ENCODE measurements at regions not wholly inside any gene's neighbourhood (a gene's known extent, or its start where the extent isn't known, plus 50 kb on each side); places are given as distances from the start of the nearest gene placed in this dataset.
"Not testable (repeated sequence)": the region's sequence is repeated elsewhere in the genome, so short reads cannot be mapped to it uniquely, and the experiment has no call there.

GRCh38 chr18:21972281-21972680, 197.1 kb upstream of the GATA6 start (continued):
- no peak for TF ChIP-seq ZFP36 (IDR thresholded peaks at IDR 0.05; ENCODE audit: borderline replicate concordance, partially characterized antibody)

- POLR2A ChIA-PET; DNase-seq (ENCODE audit: low read depth in 1 of 2, low spot score in 1 of 2); H3K27ac ChIP-seq; FAIRE-seq; H3K9me3 ChIP-seq; H3K4me3 ChIP-seq; H3K4me1 ChIP-seq; ATAC-seq; H3K4me2 ChIP-seq: not testable (repeated sequence)
- 83% methylated on average over 1 of the region's 1 CpG for WGBS (ENCODE audit: missing lambda C conversion rate)
- CTCF ChIA-PET: interaction anchor here (1.3 kb wide), 1 partner anchor 823 kb away, joined by 3 read pairs; no protein-coding TSS in a partner anchor
These were observed 193.4 kb upstream of the GATA6 start for GRCh38 chr18:21975954-21976353.

DNA sequence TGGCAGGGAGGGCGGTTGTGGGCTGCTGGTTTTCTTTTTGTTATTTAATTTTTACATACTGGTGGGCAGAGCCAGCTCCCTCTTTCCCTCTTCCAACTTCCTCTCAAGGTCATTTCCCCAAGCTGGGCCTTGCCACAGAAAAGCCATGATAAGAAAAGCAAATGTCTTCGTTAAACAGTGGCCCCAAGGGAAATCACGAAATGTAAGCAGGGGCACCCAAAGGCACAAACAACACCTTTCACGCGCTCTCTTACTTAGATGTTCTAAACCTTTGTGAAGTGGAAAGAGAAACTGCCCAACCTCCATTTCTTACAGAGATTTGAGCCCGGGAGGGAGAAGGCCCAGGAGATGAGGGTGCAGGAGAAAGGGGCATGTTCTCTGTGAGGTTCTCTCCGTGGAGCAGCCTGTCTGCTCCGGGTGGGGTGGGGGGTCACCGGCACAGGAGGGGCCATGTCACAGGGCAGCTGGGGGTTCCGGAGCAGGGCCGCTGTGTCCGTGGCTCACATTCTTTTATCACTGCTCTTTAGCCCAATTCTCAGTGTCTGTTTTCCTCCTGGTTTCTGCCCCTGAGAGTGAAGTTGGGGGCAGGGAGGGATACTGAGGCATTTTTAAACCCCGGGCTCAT, 190.7 kb upstream of the GATA6 start:
- ATAC-seq (no peak), FAIRE-seq (no peak), DNase-seq (ENCODE audit: low read depth in 1 of 2, low spot score in 1 of 2) (no peak)
- Histone ChIP-seq H3K4me3 (no peak overlapping the region), H3K9me3 (no peaks in the 10 kb centered on the region), H3K4me1 (no peaks in the 10 kb centered on the region), H3K4me2 (no peak overlapping the region), H3K27ac (no peak overlapping the region)
- 72% methylated on average over 13 of the region's 13 CpGs for WGBS (ENCODE audit: missing lambda C conversion rate)
- CTCF ChIA-PET: no interaction called here
- POLR2A ChIA-PET: no interaction called here
- no peak for TF ChIP-seq JUNB (IDR thresholded peaks at IDR 0.05)
- TF ChIP-seq, protein P1, sequence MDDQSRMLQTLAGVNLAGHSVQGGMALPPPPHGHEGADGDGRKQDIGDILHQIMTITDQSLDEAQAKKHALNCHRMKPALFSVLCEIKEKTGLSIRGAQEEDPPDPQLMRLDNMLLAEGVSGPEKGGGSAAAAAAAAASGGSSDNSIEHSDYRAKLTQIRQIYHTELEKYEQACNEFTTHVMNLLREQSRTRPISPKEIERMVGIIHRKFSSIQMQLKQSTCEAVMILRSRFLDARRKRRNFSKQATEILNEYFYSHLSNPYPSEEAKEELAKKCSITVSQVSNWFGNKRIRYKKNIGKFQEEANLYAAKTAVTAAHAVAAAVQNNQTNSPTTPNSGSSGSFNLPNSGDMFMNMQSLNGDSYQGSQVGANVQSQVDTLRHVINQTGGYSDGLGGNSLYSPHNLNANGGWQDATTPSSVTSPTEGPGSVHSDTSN (IDR thresholded peaks at IDR 0.05): no peak
- no peak for TF ChIP-seq ZC3H11A (IDR thresholded peaks at IDR 0.05)
- no peak for TF ChIP-seq NFE2L2 (conservative IDR thresholded peaks at IDR 0.05; ENCODE audit: low read length)
- TF ChIP-seq MYC (IDR thresholded peaks at IDR 0.05; ENCODE audit: borderline replicate concordance, low read length): no peak
- TF ChIP-seq, protein P2, sequence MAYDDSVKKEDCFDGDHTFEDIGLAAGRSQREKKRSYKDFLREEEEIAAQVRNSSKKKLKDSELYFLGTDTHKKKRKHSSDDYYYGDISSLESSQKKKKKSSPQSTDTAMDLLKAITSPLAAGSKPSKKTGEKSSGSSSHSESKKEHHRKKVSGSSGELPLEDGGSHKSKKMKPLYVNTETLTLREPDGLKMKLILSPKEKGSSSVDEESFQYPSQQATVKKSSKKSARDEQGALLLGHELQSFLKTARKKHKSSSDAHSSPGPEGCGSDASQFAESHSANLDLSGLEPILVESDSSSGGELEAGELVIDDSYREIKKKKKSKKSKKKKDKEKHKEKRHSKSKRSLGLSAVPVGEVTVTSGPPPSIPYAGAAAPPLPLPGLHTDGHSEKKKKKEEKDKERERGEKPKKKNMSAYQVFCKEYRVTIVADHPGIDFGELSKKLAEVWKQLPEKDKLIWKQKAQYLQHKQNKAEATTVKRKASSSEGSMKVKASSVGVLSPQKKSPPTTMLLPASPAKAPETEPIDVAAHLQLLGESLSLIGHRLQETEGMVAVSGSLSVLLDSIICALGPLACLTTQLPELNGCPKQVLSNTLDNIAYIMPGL (CRISPR knock-in tag; IDR thresholded peaks at IDR 0.05; ENCODE audit: borderline replicate concordance): no peak
- no peak for TF ChIP-seq PHF8 (IDR thresholded peaks at IDR 0.05; ENCODE audit: borderline replicate concordance, low read depth)
- no peak for TF ChIP-seq POLR2A (IDR thresholded peaks at IDR 0.05; ENCODE audit: low read length)
- TF ChIP-seq CBX8 (IDR thresholded peaks at IDR 0.05): no peak
- TF ChIP-seq POLR2AphosphoS2 (conservative IDR thresholded peaks at IDR 0.05; ENCODE audit: low read length): no peak
- no peak for TF ChIP-seq KDM5A (IDR thresholded peaks at IDR 0.05)
- TF ChIP-seq FOSB (CRISPR knock-in tag; IDR thresholded peaks at IDR 0.05): no peak
- no peak for TF ChIP-seq EHF (CRISPR knock-in tag; IDR thresholded peaks at IDR 0.05)
- no peak for TF ChIP-seq HOXA7 (CRISPR knock-in tag; IDR thresholded peaks at IDR 0.05)
- TF ChIP-seq, protein P3, sequence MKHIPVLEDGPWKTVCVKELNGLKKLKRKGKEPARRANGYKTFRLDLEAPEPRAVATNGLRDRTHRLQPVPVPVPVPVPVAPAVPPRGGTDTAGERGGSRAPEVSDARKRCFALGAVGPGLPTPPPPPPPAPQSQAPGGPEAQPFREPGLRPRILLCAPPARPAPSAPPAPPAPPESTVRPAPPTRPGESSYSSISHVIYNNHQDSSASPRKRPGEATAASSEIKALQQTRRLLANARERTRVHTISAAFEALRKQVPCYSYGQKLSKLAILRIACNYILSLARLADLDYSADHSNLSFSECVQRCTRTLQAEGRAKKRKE (CRISPR knock-in tag; IDR thresholded peaks at IDR 0.05; ENCODE audit: low read depth): no peak
- no peak for TF ChIP-seq E2F6 (IDR thresholded peaks at IDR 0.05; ENCODE audit: borderline replicate concordance, low read depth)

DNA sequence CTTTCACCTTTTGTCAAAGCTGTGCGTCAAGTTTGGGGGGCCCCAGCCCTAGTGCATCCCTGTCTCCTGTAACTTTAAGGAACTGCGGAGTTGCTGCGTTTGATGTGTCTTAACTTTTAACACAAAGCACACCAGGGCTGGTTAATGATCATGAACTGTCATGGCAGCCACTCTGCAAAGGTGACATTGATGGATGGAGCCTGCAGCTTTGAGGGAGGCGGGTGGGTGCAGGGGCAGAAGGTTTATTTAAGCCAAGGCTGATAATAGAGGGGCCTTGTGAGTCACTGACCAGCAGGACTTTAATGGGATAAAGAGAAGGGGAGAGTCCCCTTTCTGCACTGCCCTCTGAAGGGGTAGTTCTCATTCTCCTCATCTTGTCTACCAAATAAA, 190.2 kb upstream of the GATA6 start:
- POLR2A ChIA-PET: no interaction called here
- FAIRE-seq (no peak), DNase-seq (ENCODE audit: low read depth in 1 of 2, low spot score in 1 of 2) (no peak), ATAC-seq (no peak)
- CTCF ChIA-PET: no interaction called here
- H3K9me3 ChIP-seq: no peaks in the 10 kb centered on the region
- H3K4me1 ChIP-seq: no peaks in the 10 kb centered on the region
- no peak overlapping the region for H3K27ac ChIP-seq
- no peak for TF ChIP-seq ZC3H11A (IDR thresholded peaks at IDR 0.05)
- no peak for TF ChIP-seq FOSB (CRISPR knock-in tag; IDR thresholded peaks at IDR 0.05)
- TF ChIP-seq HOXA7 (CRISPR knock-in tag; IDR thresholded peaks at IDR 0.05): no peak
- no peak for TF ChIP-seq BCL3 (IDR thresholded peaks at IDR 0.05)
- no peak for TF ChIP-seq GATA3 (IDR thresholded peaks at IDR 0.05; ENCODE audit: borderline replicate concordance)
- no peak for TF ChIP-seq ZNF302 (CRISPR knock-in tag; IDR thresholded peaks at IDR 0.05)
- no peak for TF ChIP-seq CBX8 (IDR thresholded peaks at IDR 0.05)
- TF ChIP-seq MAZ (IDR thresholded peaks at IDR 0.05; ENCODE audit: borderline replicate concordance, low read depth, low read length): no peak
- TF ChIP-seq BHLHE40 (IDR thresholded peaks at IDR 0.05; ENCODE audit: low read depth, low read length): no peak
- no peak for TF ChIP-seq E2F6 (IDR thresholded peaks at IDR 0.05; ENCODE audit: borderline replicate concordance, low read depth)
- no peak for TF ChIP-seq RCOR1 (IDR thresholded peaks at IDR 0.05; ENCODE audit: low read depth, low read length)
- TF ChIP-seq TP53 (CRISPR knock-in tag; IDR thresholded peaks at IDR 0.05): no peak
- TF ChIP-seq EHMT2 (IDR thresholded peaks at IDR 0.05; ENCODE audit: low read depth): no peak
- TF ChIP-seq SREBF2 (IDR thresholded peaks at IDR 0.05): no peak
- WGBS (ENCODE audit: missing lambda C conversion rate): 59% methylated on average over 4 of the region's 4 CpGs
- no peak overlapping the region for H3K4me3 ChIP-seq
- H3K4me2 ChIP-seq: no peak overlapping the region

Data from A549 (cell line).